DMS53 treated with DMSO at 0.1 percent for 48 hours (cell line): ENCODE measurements at regions not wholly inside any gene's neighbourhood (a gene's known extent, or its start where the extent isn't known, plus 50 kb on each side); places are given as distances from the start of the nearest gene placed in this dataset.

ENCODE experiments used
- DNase-seq: peaks from one replicate; lab custom pipeline; 2025; ENCODE audit not compliant: unreplicated experiment; lab: John Stamatoyannopoulos, UW

- DNase-seq: no peak
These were observed 429.8 kb upstream of the CDH2 start for GRCh38 chr18:28606686-28607085.

DNA sequence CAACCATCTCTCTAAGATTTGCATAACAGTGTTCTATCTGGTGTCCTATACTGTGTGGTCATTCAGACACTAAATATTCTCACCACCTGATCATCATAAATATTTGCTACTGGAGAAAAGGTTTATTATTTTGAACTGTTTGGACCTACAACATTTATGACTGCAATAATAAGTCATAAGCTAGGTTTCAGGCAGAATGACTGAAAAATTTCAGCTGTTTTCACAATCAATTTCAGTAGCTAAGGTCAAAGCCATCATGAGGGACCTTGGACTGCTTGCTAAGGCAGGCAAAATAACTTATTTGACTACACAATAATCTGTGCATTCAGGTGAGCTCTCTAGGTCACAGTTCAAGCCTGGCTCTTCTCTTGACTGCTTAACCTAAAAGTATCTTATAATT, 425.5 kb upstream of the CDH2 start:
- DNase-seq: no peak

GRCh38 chr18:28594034-28594433, 417.1 kb upstream of the CDH2 start:
- DNase-seq: no peak

DNA sequence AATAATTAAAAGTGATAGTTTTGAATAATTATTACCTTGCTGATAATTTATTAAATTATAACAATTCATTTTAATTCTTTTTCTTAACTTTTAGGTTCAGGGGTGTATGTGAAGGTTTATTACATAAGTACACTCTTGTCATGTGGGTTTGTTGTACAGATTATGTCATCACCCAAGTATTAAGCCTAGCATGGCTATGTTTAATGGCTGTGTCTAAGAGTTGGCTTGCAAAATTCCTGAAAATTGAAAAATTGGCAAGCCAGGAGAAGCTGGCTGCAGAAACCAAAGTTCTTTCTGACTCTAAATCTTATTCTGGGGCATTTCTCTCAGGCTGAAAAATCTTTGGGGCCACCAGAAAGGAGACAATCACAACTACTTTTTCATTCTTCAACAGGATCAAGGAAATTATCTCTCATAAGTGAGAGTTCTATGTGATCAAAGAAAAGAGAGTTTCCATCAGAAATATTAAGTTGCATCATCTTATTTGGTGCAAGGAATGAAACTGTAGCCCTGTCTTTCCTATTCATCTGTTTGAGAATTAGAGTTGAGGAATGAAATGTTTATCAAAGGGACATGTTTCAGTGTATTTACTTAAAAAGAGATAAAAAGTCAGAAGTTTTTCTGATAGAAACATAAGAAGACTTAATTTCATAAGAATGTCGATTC, 412.1 kb upstream of the CDH2 start:
- DNase-seq: no peak

- DNase-seq: no peak
These were observed 407.8 kb upstream of the CDH2 start for GRCh38 chr18:28584731-28585130.

DNA sequence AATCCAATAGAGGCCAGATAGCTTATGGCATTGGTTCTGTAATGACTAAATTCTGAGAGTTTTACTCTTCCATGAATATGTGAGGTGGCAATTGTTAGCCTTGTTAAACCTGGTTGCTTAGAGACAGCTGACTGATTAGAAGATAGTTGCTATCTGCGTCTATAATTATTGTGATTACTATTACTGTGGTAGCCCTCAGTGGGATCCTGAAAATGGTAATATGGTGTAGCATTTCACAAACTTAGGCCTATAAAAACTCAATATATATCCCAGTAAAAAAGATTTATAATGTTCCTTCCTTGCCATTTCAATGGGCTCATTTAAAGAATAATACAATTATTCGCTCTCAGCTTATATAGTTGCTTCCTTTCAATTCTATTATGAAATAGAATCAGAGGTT, 405.8 kb upstream of the CDH2 start:
- DNase-seq: no peak

DNA sequence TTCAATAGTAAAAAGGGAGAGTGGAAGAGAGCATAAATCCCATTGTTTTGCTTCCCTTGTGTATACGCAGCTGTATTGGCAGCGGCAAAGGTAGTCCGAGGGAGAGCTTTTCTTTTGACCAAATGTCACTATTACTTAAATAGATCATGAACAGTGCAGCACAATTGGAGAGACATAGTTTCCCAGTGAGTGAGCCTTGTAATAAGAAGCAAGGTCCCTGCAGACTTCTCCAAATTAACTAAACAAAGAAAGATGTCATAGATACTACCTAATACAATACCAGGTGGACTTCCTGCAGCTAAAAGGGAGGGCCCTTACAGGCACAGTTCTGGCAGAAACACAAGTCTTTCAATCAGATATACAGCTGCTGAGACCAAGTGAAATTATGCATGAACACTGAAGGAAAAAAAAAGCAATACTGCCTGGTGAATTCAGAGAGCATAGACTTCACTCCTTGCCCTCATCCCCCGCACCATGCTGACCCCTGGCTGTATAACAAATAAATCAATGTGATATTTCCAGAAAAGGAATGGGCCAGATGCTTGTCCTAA, 404.7 kb upstream of the CDH2 start:
- DNase-seq: no peak

GRCh38 chr18:28576941-28577340, 400.0 kb upstream of the CDH2 start:
- no peak for DNase-seq

DNA sequence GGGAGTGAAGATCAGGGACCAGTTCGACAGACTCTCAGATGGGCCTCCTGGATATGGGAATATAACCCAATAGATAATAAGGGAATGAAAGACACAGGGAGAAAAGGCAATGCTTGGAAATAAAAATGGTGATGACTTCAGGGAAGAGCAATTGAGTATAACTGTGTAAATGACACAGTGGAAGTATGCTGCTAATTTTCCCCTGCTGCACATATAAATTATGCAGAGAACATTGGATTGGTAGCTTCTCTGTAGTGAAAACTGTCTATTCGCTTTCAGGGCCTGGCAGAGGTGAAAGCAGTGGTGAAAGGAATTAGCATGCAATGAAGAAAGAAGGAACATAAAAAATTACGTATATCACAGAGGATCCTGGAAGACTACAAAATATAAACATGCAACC, 398.2 kb upstream of the CDH2 start:
- no peak for DNase-seq

- DNase-seq: no peak
These were observed 397.2 kb upstream of the CDH2 start for GRCh38 chr18:28574175-28574574.

DNA sequence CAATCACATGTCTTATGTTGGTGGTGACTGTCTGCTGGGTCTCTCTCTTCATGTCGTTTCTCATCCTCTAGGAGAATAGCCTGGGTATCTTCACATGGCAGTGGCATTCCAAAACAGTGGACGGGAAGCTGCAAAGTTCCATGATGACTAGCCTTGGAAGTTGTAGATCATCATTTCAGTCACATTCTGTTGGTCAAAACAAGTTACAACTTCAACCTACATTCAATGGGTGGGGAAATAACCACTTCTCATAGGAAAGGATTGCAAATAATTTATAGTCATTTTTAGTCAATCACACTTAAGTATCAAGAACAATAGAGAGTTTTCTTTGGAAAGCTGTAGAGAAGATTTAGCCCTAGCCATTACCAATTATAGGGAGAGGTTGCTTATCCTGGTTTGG, 395.0 kb upstream of the CDH2 start:
- no peak for DNase-seq

DNA sequence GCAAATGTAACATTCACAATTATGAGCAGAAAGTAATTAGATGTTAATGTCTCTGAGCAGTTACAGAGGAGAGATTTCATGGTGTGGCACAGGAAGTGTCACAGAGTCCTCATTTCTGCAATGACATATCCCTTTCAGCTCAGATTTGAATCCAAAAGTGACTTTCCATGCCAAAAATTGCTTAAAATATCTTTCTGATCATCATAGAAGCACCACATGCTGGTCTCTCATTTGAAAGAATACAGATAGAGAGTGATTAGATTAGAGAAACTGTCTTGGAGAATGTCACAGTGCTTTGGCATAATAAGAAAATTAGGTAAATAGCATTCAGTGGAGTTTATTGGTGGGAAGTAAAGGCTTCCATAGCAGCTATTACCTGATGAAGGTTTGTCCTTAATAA, 383.4 kb upstream of the CDH2 start:
- DNase-seq: no peak

DNA sequence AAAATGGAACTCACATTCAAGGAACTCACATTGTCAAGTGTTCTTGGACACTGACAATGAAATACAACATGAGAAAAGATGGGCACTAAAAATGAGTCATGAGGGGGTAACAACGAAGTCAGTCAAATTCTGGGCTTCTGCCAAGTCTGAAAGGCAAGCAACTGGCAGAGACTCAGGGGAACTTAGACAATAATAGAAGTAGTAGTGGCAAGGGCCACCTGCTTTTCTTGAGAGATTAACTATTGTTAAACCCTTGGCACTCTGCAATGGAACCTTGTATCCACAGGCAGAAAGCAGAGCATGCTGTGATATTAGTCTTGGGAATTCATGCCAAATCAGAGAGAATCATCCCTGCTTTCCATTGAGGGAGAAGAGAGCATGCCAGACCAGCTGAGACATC, 382.6 kb upstream of the CDH2 start:
- DNase-seq: no peak

DNA sequence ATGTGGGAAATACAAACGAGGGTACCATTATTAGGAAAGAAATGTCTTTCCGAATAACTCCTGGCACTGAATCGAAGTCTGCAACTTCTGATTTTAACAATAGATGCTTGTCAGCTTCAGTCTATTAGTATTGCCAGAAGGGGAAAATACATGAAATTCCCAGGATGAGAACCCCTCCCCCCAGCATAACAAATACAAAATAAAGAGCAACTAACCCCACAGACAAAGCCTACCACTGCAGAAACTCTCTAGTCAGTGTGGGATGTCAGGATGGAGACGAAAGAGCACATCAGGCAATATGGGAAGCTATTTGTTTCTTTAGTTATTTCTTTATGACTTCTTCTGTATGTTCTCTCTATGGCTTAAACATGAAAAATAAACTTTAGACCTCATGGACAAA, 365.0 kb upstream of the CDH2 start:
- DNase-seq: no peak

- DNase-seq: no peak
These were observed 364.5 kb upstream of the CDH2 start for GRCh38 chr18:28541276-28541930.

GRCh38 chr18:28529644-28530043, 352.7 kb upstream of the CDH2 start:
- DNase-seq: no peak

DNA sequence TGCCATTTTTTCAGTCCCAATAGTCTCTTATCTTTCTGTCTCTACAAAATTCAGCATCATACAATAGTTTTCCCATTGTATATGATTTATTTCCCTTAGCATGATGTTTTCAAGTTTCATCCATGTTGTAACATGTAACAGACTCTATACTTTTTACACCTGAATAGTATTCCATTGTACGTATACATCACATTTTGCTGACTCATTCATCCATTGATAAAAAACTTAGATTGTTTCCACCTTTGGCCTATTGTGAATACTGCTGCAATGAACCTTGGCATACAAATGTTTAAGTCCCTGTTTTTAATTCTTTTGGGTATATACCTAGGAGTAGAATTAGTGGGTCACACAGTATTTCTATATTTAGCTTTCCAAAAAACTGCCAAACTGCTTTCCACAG, 349.3 kb upstream of the CDH2 start:
- no peak for DNase-seq

- DNase-seq: no peak
These were observed 347.0 kb upstream of the CDH2 start for GRCh38 chr18:28523758-28524475.

- DNase-seq: no peak
These were observed 345.3 kb upstream of the CDH2 start for GRCh38 chr18:28522236-28522635.

DNA sequence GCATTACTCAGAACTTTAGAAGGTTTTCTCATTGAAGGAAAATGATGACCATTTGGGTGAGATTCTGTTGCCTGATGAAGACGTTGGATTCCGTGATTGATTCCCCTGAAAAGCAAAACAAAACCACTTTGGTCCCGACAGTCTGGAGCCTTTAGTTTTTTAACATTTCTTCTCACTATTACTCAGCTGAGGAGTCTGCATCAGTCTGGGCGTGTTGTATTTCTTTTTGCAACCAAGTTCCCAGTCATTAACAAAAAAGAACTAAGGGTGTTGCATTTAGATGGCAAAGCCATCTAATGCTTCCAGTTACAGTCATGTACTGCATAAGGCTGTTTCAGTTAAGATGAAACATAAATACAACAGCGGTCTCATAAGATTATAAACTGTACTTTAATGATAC, 343.1 kb upstream of the CDH2 start:
- no peak for DNase-seq

DNA sequence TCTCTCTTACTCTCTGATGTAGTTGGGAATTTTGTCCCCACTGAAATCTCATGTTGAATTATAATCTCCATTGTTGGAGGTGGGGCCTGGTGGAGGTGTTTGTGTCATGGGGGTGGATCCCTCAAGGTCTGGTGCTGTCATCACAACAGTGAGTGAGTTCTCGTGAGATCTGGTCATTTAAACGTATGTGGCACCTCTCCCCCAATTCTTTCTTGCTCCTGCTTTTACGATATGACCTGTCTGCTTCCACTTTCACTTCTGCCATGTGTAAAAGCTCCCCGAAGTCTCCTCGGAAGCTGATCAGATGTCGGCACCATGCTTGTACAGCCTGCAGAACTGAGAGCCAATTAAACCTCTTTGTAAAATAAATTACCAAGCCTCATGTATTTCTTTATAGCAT, 337.8 kb upstream of the CDH2 start:
- no peak for DNase-seq

DNA sequence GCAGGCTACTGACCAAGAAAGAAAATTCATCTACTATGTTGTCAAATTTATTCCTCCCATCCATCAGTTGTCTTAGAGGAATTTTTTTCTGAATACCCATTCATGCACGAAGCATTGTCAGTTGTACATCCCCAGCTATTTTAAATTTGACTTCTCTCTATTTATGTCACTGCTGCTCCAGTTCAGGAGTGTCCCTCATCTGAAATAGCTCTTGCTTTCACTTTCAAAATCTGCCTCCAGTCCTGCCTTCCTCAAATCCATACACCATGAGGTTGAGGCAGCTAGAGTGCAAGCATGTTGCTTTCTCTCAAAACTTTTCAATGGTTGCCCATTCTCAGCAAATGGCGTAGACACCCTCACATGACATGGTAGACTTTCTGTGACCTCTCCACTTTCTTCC, 335.4 kb upstream of the CDH2 start:
- DNase-seq: no peak
